NCI-H82 treated with DMSO at 0.1 percent for 48 hours (cell line): ENCODE measurements at regions not wholly inside any gene's neighbourhood (a gene's known extent, or its start where the extent isn't known, plus 50 kb on each side); places are given as distances from the start of the nearest gene placed in this dataset.

Source experiments
- DNase-seq: peaks from one replicate; lab custom pipeline; 2025; ENCODE audit not compliant: unreplicated experiment; lab: John Stamatoyannopoulos, UW

DNA sequence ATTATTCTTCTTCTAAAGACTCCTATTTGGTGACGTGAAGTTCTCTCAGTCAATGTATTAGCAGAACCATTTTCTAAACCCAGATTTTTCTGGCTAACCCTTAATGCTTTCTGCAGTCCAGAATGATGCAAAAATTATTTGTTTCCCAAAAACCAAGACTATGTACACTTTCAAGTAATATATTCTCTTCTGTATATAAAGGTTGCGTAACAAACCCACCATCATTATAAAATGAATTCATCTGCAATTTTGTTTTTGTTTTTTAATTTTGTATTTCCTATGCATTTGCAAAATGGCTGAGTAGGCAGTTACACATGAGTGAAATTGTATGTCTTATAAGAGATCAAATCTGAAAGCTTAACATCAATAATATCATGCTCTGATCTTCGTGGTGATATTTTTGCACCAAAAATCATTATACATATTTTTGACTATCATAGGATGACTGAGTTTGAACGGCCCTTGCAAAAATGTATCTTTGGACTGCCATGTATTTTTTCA, 593.6 kb downstream of the ZIC1 start:
- no peak for DNase-seq

DNA sequence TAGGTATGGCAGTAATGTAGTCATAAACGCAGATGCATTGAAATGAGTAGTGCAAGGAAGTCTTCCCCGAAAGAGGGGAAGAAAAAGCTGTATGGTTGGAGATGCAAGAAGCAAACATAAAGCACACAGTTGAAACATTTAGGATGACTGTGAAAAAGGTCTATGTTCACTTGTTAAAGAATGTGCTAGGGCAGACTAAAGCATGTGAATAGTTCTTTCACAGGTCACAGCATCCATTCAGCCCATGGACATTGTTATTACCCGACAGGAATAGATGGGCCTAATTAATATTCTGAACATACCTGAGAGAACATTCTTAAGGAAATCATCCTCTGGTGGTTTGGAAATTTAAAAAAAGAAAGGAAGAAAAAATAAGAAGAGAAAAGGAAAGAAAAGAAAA, 595.2 kb downstream of the ZIC1 start:
- no peak for DNase-seq

- no peak for DNase-seq
Measured at GRCh38 chr3:148005456-148005855, 596.3 kb downstream of the ZIC1 start.

DNA sequence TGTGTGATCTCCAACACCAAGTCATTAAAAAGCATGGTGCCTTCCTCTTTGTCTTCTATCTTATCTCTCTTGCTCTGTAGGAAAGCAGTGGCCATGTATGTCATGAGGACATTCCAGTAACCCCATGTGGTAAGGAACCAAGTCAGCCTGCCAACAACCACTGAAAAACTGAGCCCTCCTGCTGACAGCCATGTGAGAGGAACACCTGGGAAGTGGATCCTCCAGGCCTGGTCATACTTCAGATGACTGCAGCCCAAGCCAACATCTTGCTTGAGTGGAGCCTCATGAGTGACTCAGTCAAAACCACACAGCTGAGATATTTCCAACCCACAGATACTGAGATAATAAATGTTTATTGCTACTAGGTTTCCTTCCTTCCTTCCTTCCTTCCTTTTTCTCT, 597.3 kb downstream of the ZIC1 start:
- no peak for DNase-seq

DNA sequence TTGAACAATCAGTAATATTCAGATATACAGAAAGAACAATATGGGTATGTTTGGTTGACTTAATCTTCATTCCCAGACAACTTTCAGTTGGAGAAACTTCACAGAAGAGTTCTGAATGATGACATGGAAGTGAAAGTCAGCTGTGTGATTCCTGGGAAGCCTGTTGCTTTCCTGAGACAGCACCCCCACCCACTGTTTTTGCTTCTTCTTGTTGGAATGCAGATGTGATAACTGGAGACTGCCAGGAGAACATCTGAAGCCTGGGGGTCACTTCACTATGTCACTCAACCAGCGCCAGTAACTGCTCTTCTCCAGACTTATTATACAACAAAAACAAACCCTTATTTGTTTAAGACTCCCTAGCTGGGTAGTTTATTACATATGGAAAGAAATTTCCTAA, 599.4 kb downstream of the ZIC1 start:
- no peak for DNase-seq

DNA sequence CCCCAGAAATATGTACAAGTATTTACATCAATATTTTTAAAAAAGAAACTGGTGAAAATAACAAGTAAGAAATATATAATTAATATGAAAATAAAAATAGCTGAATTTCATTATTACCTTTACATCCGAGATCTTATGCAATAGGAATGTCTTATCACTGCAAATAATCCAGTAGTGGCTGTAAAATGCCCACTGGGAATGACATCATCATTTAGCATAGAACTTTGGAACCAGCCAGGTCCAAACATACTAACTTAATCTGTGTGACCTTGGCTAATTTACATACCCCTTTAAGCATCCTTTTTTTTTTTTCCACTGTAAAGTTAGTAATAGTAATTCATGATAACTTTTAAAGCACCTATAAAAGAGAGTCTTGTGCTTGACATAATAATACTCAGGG, 611.7 kb downstream of the ZIC1 start:
- DNase-seq = no peak

GRCh38 chr3:148021381-148021780, 612.2 kb downstream of the ZIC1 start:
- DNase-seq = no peak

DNA sequence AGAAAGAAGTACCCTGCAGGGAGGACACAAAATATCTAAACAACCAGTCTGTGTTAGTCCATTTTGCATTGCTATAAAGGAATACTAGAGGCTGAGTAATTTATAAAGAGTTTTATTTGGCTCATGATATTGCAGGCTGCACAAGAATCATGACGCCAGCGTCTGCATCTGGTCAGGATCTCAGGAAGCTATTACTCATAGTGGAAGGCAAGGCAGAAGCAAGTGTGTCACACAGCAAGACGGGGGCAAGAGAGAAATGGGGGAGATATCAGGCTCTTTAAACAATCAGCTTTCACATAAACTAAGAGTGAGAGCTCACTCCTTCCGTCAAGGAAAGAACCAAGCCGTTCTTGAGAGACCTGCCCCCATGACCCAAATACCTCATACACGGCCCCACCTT, 614.8 kb downstream of the ZIC1 start:
- DNase-seq = no peak

DNA sequence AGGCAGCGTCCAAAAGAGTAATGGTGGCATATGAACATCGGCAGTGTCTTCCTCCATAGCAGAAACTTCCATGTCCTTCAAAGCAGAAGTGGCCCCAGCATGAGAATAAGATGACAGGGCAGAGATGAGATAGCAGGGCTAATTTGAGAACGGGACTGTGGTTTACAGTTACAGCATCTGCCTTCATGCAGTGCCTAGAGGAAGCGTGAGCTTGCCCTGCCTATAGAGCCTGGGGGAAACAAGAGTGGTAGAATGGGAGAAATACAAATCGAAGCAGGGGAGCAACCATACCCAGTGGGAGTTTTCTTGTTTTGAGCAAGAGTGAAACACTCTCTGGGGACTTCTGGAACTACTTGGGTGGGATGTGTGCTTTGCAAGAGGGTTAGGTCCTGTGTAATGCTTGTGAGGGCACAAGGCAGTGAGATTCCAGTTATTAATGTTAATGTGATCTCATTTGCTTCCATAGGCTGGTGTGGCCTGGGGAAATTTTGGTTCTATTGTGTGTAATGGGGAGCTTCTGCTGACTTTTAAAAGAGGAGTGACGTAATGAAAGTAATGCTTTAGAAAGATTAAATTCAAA, 616.9 kb downstream of the ZIC1 start:
- DNase-seq = no peak

- no peak for DNase-seq
Measured at GRCh38 chr3:148030975-148031374, 621.8 kb downstream of the ZIC1 start.

DNA sequence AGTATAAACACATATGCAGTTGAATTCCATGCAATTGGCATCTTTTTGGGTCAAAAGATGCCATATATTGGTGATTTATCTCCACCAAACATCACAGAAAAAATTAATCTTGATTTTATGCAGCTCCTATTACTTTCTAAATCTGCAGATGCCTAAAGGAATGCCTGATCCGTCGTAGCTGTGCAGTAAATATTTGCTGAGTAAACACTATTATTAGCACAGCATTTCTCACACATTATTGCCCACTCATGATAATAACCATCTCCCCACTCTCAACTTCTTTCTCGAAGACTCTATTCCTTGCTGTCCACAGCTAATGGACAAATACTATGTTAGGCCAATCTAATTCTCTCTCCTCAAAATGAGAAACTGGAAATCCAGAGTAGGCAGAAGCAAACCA, 625.2 kb downstream of the ZIC1 start:
- DNase-seq = no peak

DNA sequence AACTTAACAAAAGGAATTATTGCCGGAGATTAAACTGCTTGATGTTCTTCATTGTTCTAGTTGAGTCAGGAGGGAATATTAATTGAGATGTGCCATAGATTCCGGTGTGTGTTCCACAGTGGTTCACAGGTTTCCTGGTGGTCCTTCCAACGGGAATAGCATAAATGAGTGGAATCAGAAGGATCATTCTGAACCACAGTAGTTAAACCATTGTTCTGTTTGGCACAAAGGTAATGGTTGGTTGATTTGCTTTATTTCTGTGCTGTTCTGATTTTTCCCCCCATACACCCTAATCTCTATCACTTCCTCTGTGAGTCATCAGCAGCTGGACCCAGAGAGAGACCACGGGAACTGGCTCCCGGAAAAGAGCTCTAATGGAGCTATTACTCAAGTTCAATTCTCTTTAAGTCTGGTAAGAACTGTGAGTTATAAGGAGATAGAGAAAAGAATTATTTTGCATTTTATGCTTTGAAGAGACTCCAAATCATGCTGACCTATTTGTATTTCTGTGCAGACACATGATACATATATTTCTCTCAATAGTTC, 627.2 kb downstream of the ZIC1 start:
- no peak for DNase-seq

DNA sequence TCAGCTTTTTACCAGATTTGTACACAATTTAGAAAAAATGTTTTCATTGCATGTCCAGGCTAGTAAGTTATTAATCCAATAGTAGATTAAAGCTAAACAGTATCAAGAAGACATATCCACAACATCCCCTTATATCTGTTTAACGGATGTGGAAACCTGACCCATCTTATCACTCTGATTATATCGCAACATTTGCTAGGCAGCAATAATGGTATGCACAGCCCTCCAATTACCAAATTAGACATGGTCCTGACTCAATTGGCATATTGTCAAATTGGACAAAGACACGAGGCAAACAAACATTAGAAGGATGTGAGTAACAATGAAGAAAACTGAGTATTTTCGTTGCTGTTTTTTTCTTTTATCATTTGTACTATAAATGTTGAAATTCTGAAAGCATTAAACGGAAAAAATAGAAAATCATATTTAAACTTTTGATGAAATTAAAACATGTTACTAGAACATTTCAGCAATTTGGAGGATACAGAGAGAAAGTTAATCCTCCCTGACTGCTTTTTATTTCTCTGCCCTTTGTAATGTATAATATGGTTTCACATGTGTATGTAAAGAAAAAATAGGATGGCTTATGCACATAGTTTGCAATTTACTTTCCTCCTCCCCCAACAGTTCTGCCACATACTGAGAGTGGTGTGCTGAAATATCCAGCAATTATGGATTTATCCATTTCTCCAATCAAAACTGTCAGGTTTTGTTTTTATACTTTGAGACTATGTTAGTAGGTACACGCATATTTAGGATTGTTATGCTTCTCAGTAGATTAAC, 633.7 kb downstream of the ZIC1 start:
- no peak for DNase-seq

GRCh38 chr3:148044151-148044550, 635.0 kb downstream of the ZIC1 start:
- DNase-seq = no peak

- DNase-seq = no peak
Measured at GRCh38 chr3:148054999-148055398, 642.7 kb upstream of the AGTR1 start.

DNA sequence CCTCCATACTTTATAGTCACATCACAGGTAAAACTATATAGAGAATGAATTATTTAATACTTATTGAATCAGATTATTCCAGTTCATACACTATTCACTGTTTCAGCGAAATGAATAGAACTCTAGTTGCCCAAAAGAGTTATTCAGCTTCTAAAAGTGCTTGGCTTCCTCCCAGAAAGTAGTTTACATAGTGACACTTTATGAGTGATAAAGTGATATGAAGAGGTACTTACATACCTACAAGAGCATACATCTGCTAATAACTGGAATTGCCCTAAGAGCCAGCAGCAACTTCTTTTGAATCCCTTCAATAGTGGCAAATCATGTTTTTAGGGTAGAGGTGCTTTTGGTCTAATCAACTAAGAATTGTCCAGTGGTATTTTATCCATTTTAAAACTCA, 635.1 kb upstream of the AGTR1 start:
- no peak for DNase-seq

DNA sequence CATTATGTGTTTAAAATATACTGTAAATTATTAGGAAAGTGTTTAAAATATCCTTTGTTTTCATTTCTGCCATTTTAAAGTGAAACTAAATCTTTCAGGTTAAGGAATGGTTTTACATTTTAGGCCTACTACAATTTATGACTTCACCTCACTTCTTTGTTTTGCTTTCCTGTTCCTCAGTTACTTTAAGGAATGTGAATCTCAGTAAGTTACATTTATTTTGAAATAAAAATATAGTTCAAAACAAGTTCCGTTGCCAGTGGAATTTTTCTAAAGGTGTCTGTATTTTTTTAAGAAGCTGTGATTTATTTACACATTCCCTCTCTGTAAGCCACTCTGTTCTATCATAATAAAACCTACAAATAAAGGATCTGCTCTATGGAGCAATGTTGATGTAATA, 630.9 kb upstream of the AGTR1 start:
- DNase-seq = no peak

GRCh38 chr3:148068466-148068865, 629.2 kb upstream of the AGTR1 start:
- DNase-seq = no peak

DNA sequence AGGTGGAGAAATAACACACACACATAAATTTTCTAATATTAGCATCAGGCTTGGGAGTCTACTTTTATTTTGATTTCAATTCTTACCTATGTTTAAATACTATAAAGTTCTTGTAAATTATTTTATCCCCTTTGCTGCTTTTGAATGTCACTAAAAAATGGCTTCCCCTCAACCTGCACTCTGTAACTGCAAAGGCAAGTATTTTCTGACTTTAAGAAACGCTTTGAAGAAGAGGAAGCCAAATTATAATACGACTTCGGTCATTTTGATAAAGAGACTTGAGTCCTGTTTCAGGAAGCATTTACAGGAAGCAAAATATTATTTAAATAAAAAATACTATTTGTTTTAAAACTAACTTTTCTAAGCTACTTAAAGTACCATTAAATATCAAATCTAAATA, 627.7 kb upstream of the AGTR1 start:
- no peak for DNase-seq

DNA sequence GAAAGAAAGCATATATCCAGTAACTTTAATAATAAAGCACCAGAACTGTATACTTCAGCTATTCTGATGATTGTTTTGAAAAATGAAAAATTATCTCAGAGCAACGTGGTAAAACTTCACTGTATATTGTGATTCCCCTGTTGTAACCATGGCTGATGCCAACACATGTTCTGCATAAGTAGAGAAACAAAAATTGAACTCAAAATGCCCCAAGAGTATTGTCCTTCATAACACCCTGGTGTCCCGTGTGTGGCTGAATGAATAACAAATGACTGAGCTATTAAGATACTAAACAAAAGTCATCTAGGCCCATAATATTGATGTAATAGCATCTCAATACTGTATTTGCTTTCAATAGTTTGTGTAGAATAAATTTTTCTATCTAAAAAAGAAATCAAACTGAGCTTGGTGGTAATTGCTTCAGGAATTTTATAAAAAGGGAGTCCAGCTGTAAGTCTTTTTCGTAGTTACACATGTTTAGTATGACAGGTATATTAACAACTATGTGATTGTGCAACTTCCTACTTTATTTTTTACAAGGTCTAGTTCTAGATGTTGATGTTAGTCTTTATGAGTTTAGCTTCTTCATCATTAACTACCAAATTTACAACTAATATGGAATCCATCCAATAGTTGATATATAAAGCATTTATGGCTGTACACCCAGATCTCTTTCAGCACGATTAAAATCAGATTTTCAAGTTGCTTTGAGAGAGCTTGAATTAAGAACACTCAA, 623.8 kb upstream of the AGTR1 start:
- DNase-seq = no peak

- DNase-seq = no peak
Measured at GRCh38 chr3:148074946-148075345, 622.8 kb upstream of the AGTR1 start.
